ENCODE measurements at regions not wholly inside any gene's neighbourhood (a gene's known extent, or its start where the extent isn't known, plus 50 kb on each side); places are given as distances from the start of the nearest gene placed in this dataset.

DNA sequence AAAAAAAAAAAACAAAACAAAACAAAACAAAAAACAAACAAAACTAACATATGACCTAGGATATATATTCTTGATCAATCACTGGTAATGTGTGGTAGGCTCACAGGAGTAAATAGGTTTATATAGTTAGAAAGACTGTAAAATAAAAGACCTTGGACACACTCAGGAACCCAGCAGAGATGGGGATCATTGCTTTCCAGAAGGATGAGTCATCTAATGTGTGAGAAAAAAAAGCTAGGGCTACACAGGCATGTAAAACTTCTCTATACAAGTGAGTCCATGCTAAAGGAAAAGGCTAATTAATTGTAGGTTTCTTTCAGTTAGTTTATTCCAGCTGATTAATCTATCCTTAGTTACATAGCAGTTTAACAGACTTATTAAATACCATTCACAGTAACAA, 710.3 kb upstream of the ARPP21 start:
- no peak for DNase-seq

DNA sequence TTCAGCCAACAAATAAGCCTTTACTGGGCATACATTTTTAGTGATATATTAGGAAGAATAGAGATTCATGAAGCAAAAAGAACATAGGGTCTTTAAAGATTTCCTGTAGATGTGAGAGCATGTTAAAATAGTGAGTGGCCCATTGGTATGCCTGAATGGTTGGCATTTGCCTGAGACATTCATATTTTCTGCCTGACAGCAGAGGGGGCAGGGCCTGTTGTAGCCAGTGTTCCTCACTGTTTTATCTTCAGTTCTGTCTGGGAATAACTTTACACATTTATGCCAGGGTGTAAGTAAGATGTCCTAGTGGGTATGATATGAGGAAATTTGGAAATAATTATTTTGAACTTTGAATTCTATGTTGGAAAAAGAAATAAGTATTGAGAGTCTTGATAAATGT, 704.7 kb upstream of the ARPP21 start:
- no peak for DNase-seq

DNA sequence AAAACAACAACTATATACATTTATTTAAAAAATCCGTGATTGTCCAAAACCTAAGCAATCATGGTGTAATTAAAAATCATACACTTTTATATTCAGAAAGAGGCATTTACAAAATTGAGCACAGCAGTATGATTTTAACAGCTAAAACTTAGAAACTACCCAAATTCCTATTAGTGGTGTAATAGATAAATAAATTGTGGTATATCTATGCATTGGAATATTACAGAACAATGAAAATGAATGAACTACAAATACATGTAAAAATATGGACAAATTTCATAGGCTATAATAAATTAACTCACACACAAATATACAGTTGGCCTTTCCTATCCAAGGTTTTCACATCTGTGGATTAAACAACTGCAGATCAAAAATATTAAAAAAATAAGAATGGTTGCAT, 700.5 kb upstream of the ARPP21 start:
- no peak for DNase-seq

DNA sequence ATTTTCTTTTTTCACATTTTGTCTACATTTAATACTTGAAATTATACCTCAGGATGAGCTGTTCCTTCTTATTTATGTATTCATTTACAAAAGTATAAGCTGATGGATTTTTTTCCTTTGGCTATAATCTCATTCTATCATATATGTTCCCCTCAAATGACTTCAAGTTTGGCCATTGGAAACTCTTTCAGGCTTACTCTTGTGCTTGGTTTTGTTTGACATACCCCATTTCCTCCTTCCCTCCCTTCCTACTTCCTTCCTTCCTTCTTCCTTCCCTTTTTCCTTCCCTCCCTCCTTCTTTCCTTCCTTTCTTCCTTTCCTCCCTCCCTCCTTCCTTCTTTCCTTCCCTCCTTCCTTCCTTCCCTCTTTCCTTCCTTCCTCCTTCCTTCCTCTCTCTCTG, 697.1 kb upstream of the ARPP21 start:
- no peak for DNase-seq

- no peak for DNase-seq
These were observed 691.5 kb upstream of the ARPP21 start for GRCh38 chr3:34947834-34948233.

- DNase-seq, result no peak
These were observed 690.8 kb upstream of the ARPP21 start for GRCh38 chr3:34948517-34948916.

GRCh38 chr3:34955680-34956079, 683.6 kb upstream of the ARPP21 start:
- DNase-seq, result no peak

GRCh38 chr3:34956511-34956910, 682.8 kb upstream of the ARPP21 start:
- no peak for DNase-seq

DNA sequence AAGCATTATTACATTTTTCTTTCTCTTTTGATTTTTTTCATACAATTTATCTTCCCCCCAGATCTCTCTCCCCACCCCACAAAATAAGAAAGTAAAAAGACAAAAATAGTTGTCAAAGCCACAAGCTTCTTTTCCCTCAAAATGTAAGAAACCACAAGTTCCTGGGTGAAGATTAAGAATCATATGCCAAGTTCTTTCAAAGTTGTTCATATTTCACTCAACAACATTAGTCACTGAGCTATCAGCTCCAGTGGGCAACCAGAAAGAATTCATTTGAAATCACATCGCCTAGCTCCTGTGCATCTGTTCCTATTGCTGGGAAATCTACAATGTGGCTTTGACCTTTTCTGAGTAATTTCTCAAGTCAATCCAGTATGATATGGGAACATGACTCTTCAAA, 681.6 kb upstream of the ARPP21 start:
- DNase-seq, result no peak

GRCh38 chr3:34969513-34969912, 669.8 kb upstream of the ARPP21 start:
- no peak for DNase-seq

- DNase-seq, result no peak
These were observed 666.8 kb upstream of the ARPP21 start for GRCh38 chr3:34972481-34972880.

- no peak for DNase-seq
These were observed 665.7 kb upstream of the ARPP21 start for GRCh38 chr3:34973586-34973985.

DNA sequence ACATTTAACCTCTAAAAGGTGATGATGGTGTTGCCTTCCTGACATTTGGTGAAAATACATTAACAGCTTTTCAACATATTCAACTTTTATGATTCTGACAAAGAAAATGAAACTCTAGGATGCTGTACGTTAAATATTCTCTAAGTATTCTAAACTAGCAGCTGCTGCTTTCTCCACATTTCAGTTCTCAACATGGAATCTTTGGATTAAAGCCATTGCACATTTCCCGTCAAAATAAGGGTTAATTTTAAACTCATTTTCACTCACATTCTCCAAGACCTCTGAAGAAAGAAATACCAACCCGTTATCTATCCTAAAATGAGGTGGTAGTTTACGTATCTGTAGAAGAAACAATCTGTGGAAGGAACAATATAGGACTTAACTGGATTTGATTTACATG, 655.7 kb upstream of the ARPP21 start:
- no peak for DNase-seq

GRCh38 chr3:34988296-34988695, 651.0 kb upstream of the ARPP21 start:
- no peak for DNase-seq

DNA sequence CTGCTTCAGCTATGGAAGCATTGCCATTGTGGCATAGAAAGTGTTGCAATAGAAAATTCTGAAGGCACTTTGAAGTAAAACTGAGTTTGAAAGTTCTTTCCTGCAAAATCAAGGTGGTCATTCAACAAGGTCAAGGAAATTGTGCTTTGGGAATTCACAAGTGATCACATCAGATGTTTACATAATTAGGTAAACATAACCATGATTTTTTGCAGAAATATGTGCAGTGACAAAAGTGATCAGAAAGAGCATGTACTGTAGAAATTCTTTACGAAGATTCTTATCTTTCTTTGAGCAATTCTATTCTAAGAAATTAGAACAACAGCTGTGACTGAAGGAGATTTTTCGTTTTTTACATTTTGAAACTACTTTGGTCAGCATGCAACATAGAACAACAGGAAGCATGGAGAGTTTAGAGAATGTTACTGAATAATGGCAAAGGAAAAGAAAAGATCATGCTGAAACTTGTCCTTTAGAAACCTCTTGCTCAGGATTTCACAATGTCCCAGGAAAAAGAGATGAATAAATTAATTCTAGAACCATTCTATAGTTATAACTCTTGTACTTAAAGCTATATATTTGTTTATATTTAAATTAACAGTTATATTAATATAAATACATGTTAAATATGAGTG, 643.4 kb upstream of the ARPP21 start:
- no peak for DNase-seq

GRCh38 chr3:34998902-34999301, 640.4 kb upstream of the ARPP21 start:
- DNase-seq, result no peak

GRCh38 chr3:35012214-35012613, 627.1 kb upstream of the ARPP21 start:
- DNase-seq, result no peak

GRCh38 chr3:35028157-35028556, 611.2 kb upstream of the ARPP21 start:
- DNase-seq, result no peak

GRCh38 chr3:35042210-35042991, 596.9 kb upstream of the ARPP21 start:
- no peak for DNase-seq

GRCh38 chr3:35043040-35043439, 596.3 kb upstream of the ARPP21 start:
- no peak for DNase-seq

- no peak for DNase-seq
These were observed 595.1 kb upstream of the ARPP21 start for GRCh38 chr3:35044190-35044589.

DNA sequence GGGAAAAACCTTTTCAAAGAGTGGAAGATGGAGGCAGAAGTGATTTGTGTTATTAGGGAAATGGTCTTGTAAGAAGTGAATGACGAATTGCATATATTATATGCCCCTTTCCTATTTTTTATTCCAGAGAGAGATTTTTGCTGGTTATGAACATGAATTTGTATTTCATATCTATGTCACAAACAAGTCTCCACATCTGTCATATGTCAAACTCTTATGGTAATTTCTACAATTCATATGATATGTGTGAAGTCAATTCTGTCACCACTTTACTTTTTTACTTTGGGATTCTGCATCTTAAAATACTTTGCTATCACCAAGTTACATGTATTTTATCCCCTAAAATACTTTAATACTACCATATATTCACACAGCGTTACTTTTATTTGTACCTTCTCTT, 594.2 kb upstream of the ARPP21 start:
- DNase-seq, result no peak

DNA sequence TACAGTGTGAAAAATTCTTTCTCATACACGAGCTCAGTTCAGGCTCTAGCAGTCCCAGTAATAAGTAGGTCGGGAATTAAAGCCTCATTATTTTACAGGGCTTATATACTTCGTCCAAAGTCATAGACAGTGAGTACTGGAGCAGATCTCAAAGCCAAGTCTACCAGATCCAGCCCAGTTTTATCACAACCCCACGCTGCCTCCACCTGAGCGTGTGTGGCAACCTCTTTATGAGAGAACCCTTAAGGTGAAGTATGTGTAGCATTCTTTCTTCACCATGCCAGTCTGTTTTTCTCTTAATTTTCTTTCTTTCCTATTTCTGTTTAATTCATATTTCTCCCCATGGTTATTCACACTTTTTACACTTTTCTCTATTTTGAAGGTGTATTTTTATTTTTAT, 574.6 kb upstream of the ARPP21 start:
- DNase-seq, result no peak

DNA sequence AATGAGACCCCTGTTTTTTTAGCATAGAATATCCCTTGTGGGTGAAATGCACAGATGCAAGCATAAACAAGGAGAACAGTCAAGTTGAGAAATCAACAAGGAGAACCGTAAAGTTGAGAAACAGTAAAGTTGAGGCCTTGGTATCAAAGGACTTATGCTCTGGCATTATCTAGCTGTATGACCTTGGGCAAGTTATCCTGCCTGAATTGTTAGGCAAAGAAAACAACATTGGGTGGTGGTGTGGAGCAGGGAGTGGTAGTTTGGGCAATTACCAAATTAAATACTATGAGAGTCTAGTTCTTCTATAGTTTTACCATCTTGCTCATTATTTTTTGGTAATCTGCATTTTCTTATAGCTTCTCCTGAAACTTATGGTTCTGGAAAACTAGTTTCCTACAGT, 573.4 kb upstream of the ARPP21 start:
- DNase-seq, result no peak

- no peak for DNase-seq
These were observed 571.6 kb upstream of the ARPP21 start for GRCh38 chr3:35067750-35068149.

Measured in activated gamma-delta T cell treated with Interleukin-2 at 50 U/mL for 16 hours (primary cell).